Calu3 (cell line): ENCODE measurements at regions not wholly inside any gene's neighbourhood (a gene's known extent, or its start where the extent isn't known, plus 50 kb on each side); places are given as distances from the start of the nearest gene placed in this dataset.

Experiments used
- BruUV-seq: library from RNA; stranded (reverse); fragments of 400-500 nt; replicated peaks from 2 replicates; lab custom pipeline; 2021; lab: Mats Ljungman, UMichigan
- CTCF ChIA-PET: fragments of 300-600 bp; sonication (Branson Sonifier 250); formaldehyde crosslinking; loops from one replicate; lab custom pipeline; 2022; ENCODE audit warnings: antibody characterized with exemption; lab: Charles Lee
- DNase-seq: peaks from one replicate; pipeline ENCODE4 v3.0.0; 2022
- H3K27ac Mint-ChIP-seq: one replicate; pipeline ENCODE4 v1.8.0; 2022; ENCODE audit warnings: mixed read lengths; ENCODE audit not compliant: unreplicated experiment
- H3K27me3 Mint-ChIP-seq: one replicate; pipeline ENCODE4 v1.8.0; 2022; ENCODE audit warnings: mixed read lengths; ENCODE audit not compliant: unreplicated experiment
- H3K36me3 Mint-ChIP-seq: one replicate; pipeline ENCODE4 v1.8.0; 2022; ENCODE audit warnings: mild to moderate bottlenecking, moderate library complexity, mixed read lengths; ENCODE audit not compliant: insufficient read depth, unreplicated experiment
- H3K4me1 Mint-ChIP-seq: one replicate; pipeline ENCODE4 v1.8.0; 2022; ENCODE audit warnings: mild to moderate bottlenecking, low read depth, mixed read lengths; ENCODE audit not compliant: unreplicated experiment
- H3K4me3 Mint-ChIP-seq: one replicate; pipeline ENCODE4 v1.8.0; 2022; ENCODE audit warnings: mild to moderate bottlenecking, low read depth, moderate library complexity, mixed read lengths; ENCODE audit not compliant: unreplicated experiment
- H3K9me3 Mint-ChIP-seq: one replicate; pipeline ENCODE4 v1.8.0; 2022; ENCODE audit warnings: low read depth, mixed read lengths; ENCODE audit not compliant: unreplicated experiment
- CTCF ChIP-seq: fragments of 200-600 bp; IDR thresholded peaks from one replicate; pipeline ENCODE4 v1.8.0; 2022; ENCODE audit warnings: antibody characterized with exemption; ENCODE audit not compliant: unreplicated experiment
- intact Hi-C: fragments of 100-400 bp; cut with micrococcal nuclease; formaldehyde crosslinking; loops from one replicate; pipeline ENCODE4 v1.10.0; 2022; ENCODE audit not compliant: unreplicated experiment

GRCh38 chr2:12296915-12297314, 419.8 kb upstream of the TRIB2 start:
- intact Hi-C loops, result no loop called here
- no peak for TF ChIP-seq CTCF
- Mint-ChIP-seq H3K27me3 (peaks cover 23% of the 10 kb centered on the region), H3K4me3 (no peak overlapping the region), H3K27ac (no peak overlapping the region), H3K4me1 (no peaks in the 10 kb centered on the region), H3K9me3 (peaks cover 4% of the 10 kb centered on the region), H3K36me3 (no peaks in the 10 kb centered on the region)
- BruUV-seq, result no TSS peak
- no peak for DNase-seq
- CTCF ChIA-PET, result no interaction called here

- CTCF ChIA-PET, result no interaction called here
- Mint-ChIP-seq H3K36me3 (no peaks in the 10 kb centered on the region), H3K9me3 (peaks cover 4% of the 10 kb centered on the region), H3K4me3 (no peak overlapping the region), H3K27me3 (peaks cover 23% of the 10 kb centered on the region), H3K4me1 (no peaks in the 10 kb centered on the region), H3K27ac (no peak overlapping the region)
- BruUV-seq, result no TSS peak
- intact Hi-C loops, result no loop called here
- no peak for DNase-seq
- TF ChIP-seq CTCF, result no peak
Observed at GRCh38 chr2:12298352-12298751, 418.4 kb upstream of the TRIB2 start.

- no peak for DNase-seq
- intact Hi-C loops, result no loop called here
- CTCF ChIA-PET, result no interaction called here
- Mint-ChIP-seq H3K9me3 (peaks cover 4% of the 10 kb centered on the region), H3K4me3 (no peak overlapping the region), H3K27ac (no peak overlapping the region), H3K36me3 (no peaks in the 10 kb centered on the region), H3K27me3 (peaks cover 23% of the 10 kb centered on the region), H3K4me1 (no peaks in the 10 kb centered on the region)
- BruUV-seq, result no TSS peak
- no peak for TF ChIP-seq CTCF
Observed at GRCh38 chr2:12299431-12299830, 417.3 kb upstream of the TRIB2 start.

- H3K9me3 Mint-ChIP-seq, result peaks cover 4% of the 10 kb centered on the region
- TF ChIP-seq CTCF, result no peak
- no peaks in the 10 kb centered on the region for H3K4me1 Mint-ChIP-seq
- intact Hi-C loops, result no loop called here
- no peak overlapping the region for H3K4me3 Mint-ChIP-seq
- H3K27ac Mint-ChIP-seq, result no peak overlapping the region
- H3K27me3 Mint-ChIP-seq, result peaks cover 23% of the 10 kb centered on the region
- DNase-seq, result no peak
- BruUV-seq, result no TSS peak
- no peaks in the 10 kb centered on the region for H3K36me3 Mint-ChIP-seq
- CTCF ChIA-PET, result no interaction called here
Observed at GRCh38 chr2:12300019-12300602, 416.6 kb upstream of the TRIB2 start.
